ENCODE measurements at regions not wholly inside any gene's neighbourhood (a gene's known extent, or its start where the extent isn't known, plus 50 kb on each side); places are given as distances from the start of the nearest gene placed in this dataset.

- H3K36me3 ChIP-seq (ENCODE audit: control insufficient read depth in 1 of 2, insufficient read depth in 2 of 2, low read length in 2 of 2), result no peaks in the 10 kb centered on the region
- H3K4me3 ChIP-seq (replicated peaks in 1 of 2; ENCODE audit: low read depth in 1 of 2, low read length in 2 of 2), result no peak overlapping the region
- no peak for TF ChIP-seq TCF7L2 (IDR thresholded peaks at IDR 0.05; ENCODE audit: borderline replicate concordance, extremely low read depth, insufficient read depth, insufficient read length)
- TF ChIP-seq, protein P1, sequence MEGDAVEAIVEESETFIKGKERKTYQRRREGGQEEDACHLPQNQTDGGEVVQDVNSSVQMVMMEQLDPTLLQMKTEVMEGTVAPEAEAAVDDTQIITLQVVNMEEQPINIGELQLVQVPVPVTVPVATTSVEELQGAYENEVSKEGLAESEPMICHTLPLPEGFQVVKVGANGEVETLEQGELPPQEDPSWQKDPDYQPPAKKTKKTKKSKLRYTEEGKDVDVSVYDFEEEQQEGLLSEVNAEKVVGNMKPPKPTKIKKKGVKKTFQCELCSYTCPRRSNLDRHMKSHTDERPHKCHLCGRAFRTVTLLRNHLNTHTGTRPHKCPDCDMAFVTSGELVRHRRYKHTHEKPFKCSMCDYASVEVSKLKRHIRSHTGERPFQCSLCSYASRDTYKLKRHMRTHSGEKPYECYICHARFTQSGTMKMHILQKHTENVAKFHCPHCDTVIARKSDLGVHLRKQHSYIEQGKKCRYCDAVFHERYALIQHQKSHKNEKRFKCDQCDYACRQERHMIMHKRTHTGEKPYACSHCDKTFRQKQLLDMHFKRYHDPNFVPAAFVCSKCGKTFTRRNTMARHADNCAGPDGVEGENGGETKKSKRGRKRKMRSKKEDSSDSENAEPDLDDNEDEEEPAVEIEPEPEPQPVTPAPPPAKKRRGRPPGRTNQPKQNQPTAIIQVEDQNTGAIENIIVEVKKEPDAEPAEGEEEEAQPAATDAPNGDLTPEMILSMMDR (IDR thresholded peaks at IDR 0.05 in 2 of 3, conservative IDR thresholded peaks at IDR 0.05 in 1 of 3; ENCODE audit: borderline replicate concordance in 1 of 3, insufficient read depth in 1 of 3, low read depth in 2 of 3, low read length in 2 of 3), result no peak
- TF ChIP-seq ZBTB33 (IDR thresholded peaks at IDR 0.05; ENCODE audit: extremely low read depth, insufficient replicate concordance, low read length), result no peak
- TF ChIP-seq CBX3 (IDR thresholded peaks at IDR 0.05; ENCODE audit: low read depth), result no peak
- TF ChIP-seq FOSL1 (IDR thresholded peaks at IDR 0.05; ENCODE audit: low read depth), result no peak
- TF ChIP-seq RAD21 (IDR thresholded peaks at IDR 0.05; ENCODE audit: low read depth), result no peak
- no peak for TF ChIP-seq POLR2AphosphoS5 (IDR thresholded peaks at IDR 0.05; ENCODE audit: low read depth, low read length)
- TF ChIP-seq, protein P2, sequence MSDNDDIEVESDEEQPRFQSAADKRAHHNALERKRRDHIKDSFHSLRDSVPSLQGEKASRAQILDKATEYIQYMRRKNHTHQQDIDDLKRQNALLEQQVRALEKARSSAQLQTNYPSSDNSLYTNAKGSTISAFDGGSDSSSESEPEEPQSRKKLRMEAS (IDR thresholded peaks at IDR 0.05), result no peak
- TF ChIP-seq ZFX (IDR thresholded peaks at IDR 0.05), result no peak
- TF ChIP-seq ELF1 (IDR thresholded peaks at IDR 0.05; ENCODE audit: borderline replicate concordance, low read depth), result no peak
- TF ChIP-seq SRF (IDR thresholded peaks at IDR 0.05; ENCODE audit: low read depth), result no peak
- H2AFZ ChIP-seq (ENCODE audit: low read depth, low read length, poor library complexity, severe bottlenecking), result no peak overlapping the region
- no peaks in the 10 kb centered on the region for H3K79me2 ChIP-seq (ENCODE audit: insufficient read depth, low read length)
- no peak overlapping the region for H3K27ac ChIP-seq (ENCODE audit: low read depth, low read length)
- no peaks in the 10 kb centered on the region for H3K4me1 ChIP-seq (ENCODE audit: control insufficient read depth in 1 of 2, insufficient read depth in 2 of 2, low read length in 2 of 2)
- intact Hi-C loops (cut with micrococcal nuclease), result loop anchor here (10.0 kb wide), 1 partner anchor 590 kb away; no protein-coding TSS in a partner anchor
- DNase-seq (ENCODE audit: low read depth, low spot score), result no peak
- no peak overlapping the region for H3K9ac ChIP-seq (ENCODE audit: low read length)
- ChIA-PET RAD21 (ENCODE audit: low non-redundant PET in 1 of 2, low total read pairs in 2 of 2, uncharacterized antibody in 2 of 2, unreplicated experiment in 2 of 2) (interaction anchor here in 1 of 2 experiments (0.7 kb wide), 1 partner anchor 460 kb away, joined by 4 read pairs; no protein-coding TSS in a partner anchor), CTCF (no interaction called here), POLR2A (no interaction called here)
- no TSS peak for BruUV-seq (replicated peaks)
- no peaks in the 10 kb centered on the region for H3K9me3 ChIP-seq (ENCODE audit: control insufficient read depth in 1 of 2, insufficient read depth in 1 of 2, low read depth in 1 of 2, low read length in 2 of 2)
- ATAC-seq, result no peak
- H4K20me1 ChIP-seq (ENCODE audit: insufficient read depth), result no peaks in the 10 kb centered on the region
- H3K27me3 ChIP-seq (ENCODE audit: insufficient read depth, low read length), result no peaks in the 10 kb centered on the region
- H3K9me2 ChIP-seq (ENCODE audit: insufficient read depth), result no peaks in the 10 kb centered on the region
- no peak overlapping the region for H3K4me2 ChIP-seq (ENCODE audit: low read length)
Measured at GRCh38 chr2:37874470-37874869, 50.6 kb upstream of the RMDN2 start.

Data from HCT116 (cell line).